AML-193 (cell line): ENCODE measurements at regions not wholly inside any gene's neighbourhood (a gene's known extent, or its start where the extent isn't known, plus 50 kb on each side); places are given as distances from the start of the nearest gene placed in this dataset.

ENCODE experiments used
- DNase-seq, 2 experiments: peaks; one replicate each; lab custom pipeline; 2025; lab: John Stamatoyannopoulos, UW

DNA sequence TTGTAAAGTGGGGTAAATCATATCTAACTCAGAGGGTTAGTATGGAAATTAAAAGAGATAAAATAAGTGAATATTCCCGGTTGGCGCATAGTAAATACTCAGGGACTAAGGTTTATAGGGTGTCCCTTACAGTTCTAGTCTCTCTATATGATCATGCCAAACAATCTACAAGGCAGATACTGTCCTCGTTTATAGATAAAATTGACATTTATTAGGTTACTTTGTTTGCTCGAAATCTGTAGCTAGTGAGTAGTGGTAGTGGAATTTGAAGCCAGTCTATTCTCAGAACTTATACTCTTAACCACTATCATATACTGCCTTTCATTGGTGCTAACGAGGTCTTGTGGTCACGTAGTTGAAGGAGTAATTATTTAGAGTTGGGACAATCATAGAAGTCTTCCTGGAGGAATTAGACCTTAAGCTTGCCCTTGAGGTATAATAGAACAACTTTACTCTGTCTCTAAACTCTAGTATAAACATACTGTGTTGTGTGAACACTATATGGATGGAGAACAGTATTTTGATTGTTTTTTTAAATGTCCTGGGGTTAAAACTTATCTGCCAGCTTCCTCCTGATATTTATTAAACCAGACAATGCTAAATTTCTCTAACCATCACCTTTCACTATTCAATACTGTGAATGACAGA lies 324.0 kb downstream of the STIM2 start:
- DNase-seq: no peak

- no peak for DNase-seq
Measured at GRCh38 chr4:27186710-27187109, 326.1 kb downstream of the STIM2 start.

GRCh38 chr4:27187786-27188185 lies 327.1 kb downstream of the STIM2 start:
- DNase-seq: no peak

GRCh38 chr4:27189683-27190082 lies 329.0 kb downstream of the STIM2 start:
- no peak for DNase-seq

DNA sequence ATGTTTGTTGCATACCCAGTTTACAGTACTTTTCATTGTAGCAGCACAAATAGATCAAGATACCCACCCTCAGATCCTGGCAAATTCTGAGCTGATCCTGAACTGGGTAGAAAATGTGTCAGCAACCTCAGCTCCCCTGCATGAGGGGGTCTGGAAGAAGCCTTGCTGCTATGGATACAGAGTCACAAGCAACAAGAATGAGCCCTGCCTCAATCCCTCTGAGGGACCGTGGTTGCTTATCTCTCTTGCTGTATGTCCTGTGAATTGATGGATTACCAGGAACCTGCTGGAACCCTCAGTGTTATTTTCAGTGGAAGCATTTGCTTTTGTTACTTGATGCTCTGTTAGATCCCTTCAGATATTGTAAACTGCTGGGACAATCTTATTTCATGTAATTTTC lies 331.0 kb downstream of the STIM2 start:
- DNase-seq: no peak

DNA sequence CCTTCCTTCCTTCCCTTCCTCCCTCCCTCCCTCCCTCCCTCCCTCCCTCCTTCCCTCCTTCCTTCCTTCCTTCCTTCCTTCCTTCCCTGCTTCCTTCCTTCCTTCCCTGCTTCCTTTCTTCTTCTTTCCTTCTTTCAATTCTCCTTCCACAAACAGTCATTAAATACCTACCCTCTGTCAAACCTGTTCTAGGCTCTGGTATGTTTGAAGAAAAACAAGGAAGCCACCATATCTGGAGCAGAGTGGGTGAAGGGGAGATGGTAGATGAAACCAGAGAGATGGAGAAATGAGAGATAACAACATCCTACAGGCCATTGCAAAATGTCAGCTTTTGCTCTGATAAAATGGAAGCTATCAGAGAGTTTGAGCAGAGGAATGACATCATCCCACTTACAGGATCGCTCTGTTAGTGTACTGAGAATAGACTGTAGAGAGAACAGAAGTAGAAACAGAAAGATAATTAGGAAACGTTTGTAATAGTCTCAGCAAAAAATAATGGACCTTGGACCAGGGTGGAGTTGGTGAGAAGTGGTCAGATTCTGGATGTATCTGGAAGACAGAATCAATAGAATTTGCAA lies 334.0 kb downstream of the STIM2 start:
- no peak for DNase-seq

DNA sequence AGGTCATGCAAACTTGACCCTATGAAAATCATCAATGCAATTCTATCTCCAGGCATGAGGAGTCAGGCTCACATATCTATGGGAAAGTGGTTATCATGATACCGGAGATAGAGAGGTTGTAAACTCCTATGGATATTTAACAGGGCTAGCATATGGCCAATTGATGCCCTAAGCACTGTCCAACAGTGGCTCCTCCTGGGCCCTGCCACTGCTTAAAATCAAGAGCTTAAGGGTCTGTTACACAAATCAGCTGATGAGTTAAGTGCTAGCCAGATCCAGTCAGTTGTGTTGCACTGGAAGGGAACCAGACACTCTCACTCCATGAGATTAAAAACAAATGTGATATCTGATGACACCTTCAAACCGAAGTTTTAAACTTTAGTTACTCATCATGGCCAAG lies 337.6 kb downstream of the STIM2 start:
- DNase-seq: no peak

DNA sequence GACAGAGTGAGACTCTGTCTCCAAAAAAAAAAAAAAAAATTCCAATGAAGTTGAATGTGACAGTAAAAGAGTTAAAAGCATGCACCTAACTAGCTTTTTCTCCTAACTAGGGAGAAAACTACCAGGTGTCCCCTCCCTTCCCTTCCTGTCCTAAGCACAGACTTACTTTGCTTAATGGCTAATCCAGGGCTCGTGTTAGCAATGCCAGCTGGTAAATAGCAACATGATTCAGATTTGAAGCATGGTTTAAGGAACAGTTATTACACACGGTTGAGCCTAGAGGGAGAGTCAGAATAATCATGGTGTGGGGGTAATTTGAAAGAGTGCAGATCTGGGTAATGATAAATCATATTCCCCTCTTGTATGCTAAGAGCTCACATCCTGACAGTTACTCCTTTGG lies 338.3 kb downstream of the STIM2 start:
- DNase-seq: no peak

GRCh38 chr4:27206009-27206408 lies 345.4 kb downstream of the STIM2 start:
- no peak for DNase-seq

DNA sequence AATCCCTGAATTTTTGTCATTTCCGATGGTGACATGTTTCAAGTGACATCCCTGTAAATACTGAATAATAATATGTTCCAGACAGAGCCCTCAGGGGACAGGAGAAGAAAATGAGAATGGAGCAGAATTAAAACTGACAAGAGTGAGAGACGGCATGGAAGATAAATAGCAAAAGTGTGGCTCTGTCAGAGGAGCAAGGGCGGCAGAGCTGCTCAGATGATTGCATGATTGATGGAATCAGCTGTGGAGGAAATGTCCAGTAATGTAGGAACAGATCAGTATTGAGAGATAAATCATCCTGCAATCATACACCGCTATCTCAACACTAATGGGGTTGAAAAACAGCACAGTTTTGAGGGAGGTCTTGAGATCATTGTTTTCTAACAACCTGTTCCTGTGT lies 350.3 kb downstream of the STIM2 start:
- no peak for DNase-seq

DNA sequence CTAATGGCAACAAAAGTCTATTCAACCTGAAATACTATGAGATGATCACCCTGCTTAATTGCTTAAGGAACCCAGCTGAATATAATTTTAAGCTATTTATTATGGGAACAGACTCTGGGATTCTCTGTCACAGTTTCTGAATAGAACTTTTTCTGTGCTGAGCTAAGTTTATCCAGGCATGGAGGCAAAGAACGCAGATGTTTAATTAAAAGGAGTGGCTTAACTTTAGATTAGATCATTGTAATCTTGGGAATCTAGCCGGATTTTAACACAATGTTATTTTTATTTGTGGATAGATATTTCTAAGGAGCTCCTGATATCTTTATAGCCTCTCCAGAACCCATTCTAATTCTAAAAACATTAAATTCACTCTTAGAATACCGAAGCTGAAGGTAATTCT lies 353.4 kb downstream of the STIM2 start:
- DNase-seq: no peak

GRCh38 chr4:27215220-27215826 lies 354.7 kb downstream of the STIM2 start:
- no peak for DNase-seq

DNA sequence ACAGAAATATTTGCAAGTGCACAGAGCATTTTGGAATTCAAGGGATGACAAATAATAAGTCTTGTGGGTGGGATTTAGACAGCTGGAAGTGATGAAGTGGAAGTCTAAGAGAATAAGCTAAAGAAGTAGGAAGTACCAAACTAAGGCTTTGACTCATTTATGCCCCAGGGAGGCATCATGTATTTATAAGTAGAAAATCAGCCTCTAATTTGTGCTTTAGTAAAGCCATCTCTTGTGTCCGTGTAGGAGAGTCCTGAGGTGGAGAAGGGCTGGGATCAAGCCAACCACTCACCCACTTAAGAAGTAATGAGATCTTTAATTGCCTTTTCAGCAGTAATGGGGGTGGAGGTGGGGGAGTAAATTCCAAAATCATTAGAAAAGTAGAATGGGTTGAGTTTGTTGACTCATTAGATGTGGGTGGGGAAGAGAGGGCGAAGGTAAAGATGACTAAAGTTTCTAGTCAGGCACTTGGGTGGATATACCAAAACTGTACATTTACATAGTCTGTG lies 356.7 kb downstream of the STIM2 start:
- no peak for DNase-seq

GRCh38 chr4:27218013-27218412 lies 357.4 kb downstream of the STIM2 start:
- no peak for DNase-seq

GRCh38 chr4:27223326-27223725 lies 362.7 kb downstream of the STIM2 start:
- DNase-seq: no peak

- no peak for DNase-seq
Measured at GRCh38 chr4:27233531-27233930, 372.9 kb downstream of the STIM2 start.

GRCh38 chr4:27234306-27234899 lies 373.8 kb downstream of the STIM2 start:
- no peak for DNase-seq

DNA sequence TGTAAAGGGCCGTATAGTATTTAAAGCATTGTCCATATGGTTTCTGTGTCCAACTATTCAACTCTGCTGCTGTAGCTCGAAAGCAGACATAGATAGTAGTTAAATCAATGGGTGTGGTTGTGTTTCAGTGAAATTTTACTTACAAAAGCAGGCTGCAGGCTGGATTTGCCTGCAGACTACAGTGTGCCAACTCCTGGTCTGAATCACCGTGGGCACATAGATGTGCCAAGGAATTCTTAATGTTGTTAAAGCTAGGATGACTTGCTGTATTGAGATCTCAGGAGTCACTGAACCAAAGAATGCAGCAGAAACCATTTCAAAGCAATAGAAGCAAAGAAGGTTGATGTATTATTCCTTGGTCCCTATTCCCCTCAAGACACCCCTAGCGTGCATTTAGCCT lies 379.0 kb downstream of the STIM2 start:
- no peak for DNase-seq

DNA sequence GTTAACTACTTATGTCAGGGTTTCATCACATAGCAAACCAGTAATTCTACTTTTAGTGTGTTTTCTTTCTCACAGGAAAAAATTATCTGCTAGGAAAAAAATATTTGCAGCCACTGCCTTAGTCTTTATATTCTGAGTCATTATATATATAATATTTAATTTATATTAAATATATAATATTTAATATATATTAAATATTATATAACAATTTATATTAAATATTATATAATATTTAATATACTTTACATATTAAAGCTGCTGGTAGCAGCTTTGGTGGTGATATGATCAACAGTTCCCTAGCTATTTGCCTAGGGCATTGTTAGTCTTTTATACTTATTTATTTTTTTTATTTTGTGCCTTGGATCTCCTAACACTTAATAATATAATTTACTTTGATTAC lies 381.6 kb downstream of the STIM2 start:
- no peak for DNase-seq

DNA sequence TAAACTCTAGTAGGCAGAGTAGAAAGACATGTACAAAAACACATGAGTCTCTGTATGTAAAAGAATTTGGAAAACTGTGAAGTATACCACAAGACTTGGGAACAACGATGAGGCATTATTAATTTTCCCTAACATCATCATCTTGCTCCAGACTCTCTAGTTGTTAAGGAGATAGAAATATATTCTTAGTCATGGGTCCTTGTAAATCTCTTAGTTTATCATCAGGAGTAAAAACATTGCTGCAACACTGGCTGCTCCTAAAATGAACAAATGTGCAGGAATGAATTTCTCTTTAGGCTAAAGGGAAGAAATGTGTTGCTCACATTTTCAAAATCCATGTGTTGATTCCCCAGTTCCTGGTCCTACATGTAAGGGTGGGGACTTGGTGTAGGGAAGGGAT lies 384.6 kb downstream of the STIM2 start:
- no peak for DNase-seq

DNA sequence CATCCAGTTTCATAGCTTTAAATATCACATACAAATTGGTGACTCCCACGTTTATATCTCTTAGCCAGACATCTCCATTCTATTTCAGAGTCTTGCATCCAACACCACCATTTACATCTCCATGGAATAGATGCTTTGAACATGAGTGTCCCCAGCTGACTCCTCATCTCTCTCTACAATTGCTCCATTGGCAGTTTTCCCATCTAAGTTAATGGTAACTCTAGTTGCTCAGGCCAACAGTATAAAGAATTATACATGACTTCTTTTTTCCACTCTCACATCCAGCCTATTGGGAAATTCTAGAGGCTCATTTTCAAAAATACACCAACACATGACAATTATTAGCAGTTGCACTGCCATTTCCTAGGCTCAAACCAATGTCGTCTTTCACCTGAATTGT lies 388.2 kb downstream of the STIM2 start:
- no peak for DNase-seq

- DNase-seq: no peak
Measured at GRCh38 chr4:27251771-27252170, 391.1 kb downstream of the STIM2 start.

GRCh38 chr4:27267339-27267969 lies 406.8 kb downstream of the STIM2 start:
- no peak for DNase-seq
